Ascending aorta (tissue), 2 donors: ENCODE measurements at regions not wholly inside any gene's neighbourhood (a gene's known extent, or its start where the extent isn't known, plus 50 kb on each side); places are given as distances from the start of the nearest gene placed in this dataset.
A peak's percentile ranks its signal among the peaks of the same experiment; 100 is the strongest.

Source experiments
- DNase-seq, 2 donors: peaks; one replicate each; pipeline ENCODE4 v3.0.0-alpha.2; 2019; ENCODE audit warnings: low spot score in 2 of 2
- H3K27ac ChIP-seq, 2 donors: fragments of 200-600 bp; sonication (generic); one replicate each; pipeline ENCODE4 v1.5.1; 2016 to 2017; ENCODE audit warnings: mild to moderate bottlenecking in 1 of 2
- H3K27me3 ChIP-seq: fragments of 200-600 bp; sonication (generic); one replicate; pipeline ENCODE4 v1.5.1; 2017
- H3K36me3 ChIP-seq, 2 donors: fragments of 200-600 bp; sonication (generic); one replicate each; pipeline ENCODE4 v1.5.1; 2016
- H3K4me1 ChIP-seq, 2 donors: fragments of 200-600 bp; sonication (generic); one replicate each; pipeline ENCODE4 v1.5.1; 2016 to 2017; ENCODE audit warnings: mild to moderate bottlenecking in 1 of 2
- H3K4me3 ChIP-seq, 2 donors: fragments of 200-600 bp; sonication (generic); one replicate each; pipeline ENCODE4 v1.5.1; 2016 to 2017; ENCODE audit warnings: mild to moderate bottlenecking in 1 of 2
- H3K9me3 ChIP-seq, 2 donors: fragments of 200-600 bp; sonication (generic); one replicate each; pipeline ENCODE4 v1.5.1; 2016
- CTCF ChIP-seq, 3 experiments: fragments of 200-600 bp in 2 of 3; fragments of 450-650 bp in 1 of 3; sonication (generic) in 2 of 3; IDR thresholded peaks; one replicate each; pipeline ENCODE4 v1.5.1; 2016 to 2019; ENCODE audit warnings: antibody characterized with exemption in 3 of 3, mild to moderate bottlenecking in 1 of 3, moderate library complexity in 1 of 3
- intact Hi-C: fragments of 100-400 bp; cut with DNase I; formaldehyde crosslinking; loops from one replicate; pipeline ENCODE4 v1.15.1; 2023

- Histone ChIP-seq H3K4me3 (no peak overlapping the region), H3K27me3 (no peaks in the 10 kb centered on the region), H3K36me3 (no peaks in the 10 kb centered on the region), H3K4me1 (peaks cover 3 to 18% of the 10 kb centered on the region in 2 donors), H3K27ac (peak overlapping the region; percentile 81 to 86), H3K9me3 (no peaks in the 10 kb centered on the region)
- intact Hi-C loops, result loop anchor here (5.0 kb wide), 3 partner anchors 290 to 800 kb away; partner anchors contain the start of gene NR2F2
- no peak for TF ChIP-seq CTCF (IDR thresholded peaks at IDR 0.05)
- no peak for DNase-seq
Observed at GRCh38 chr15:95557226-95558046, 773.1 kb upstream of the NR2F2 start.

- no peak for TF ChIP-seq CTCF (IDR thresholded peaks at IDR 0.05)
- no peaks in the 10 kb centered on the region for H3K27me3 ChIP-seq
- intact Hi-C loops, result loop anchor here (5.0 kb wide), 3 partner anchors 291 to 799 kb away; partner anchors contain the start of gene NR2F2
- H3K36me3 ChIP-seq, result no peaks in the 10 kb centered on the region
- no peak for DNase-seq
- no peaks in the 10 kb centered on the region for H3K9me3 ChIP-seq
- no peak overlapping the region for H3K4me3 ChIP-seq
- H3K27ac ChIP-seq, result peak overlapping the region; percentile 81 to 86
- peaks cover 3 to 18% of the 10 kb centered on the region in 2 donors for H3K4me1 ChIP-seq
Observed at GRCh38 chr15:95558131-95558530, 772.4 kb upstream of the NR2F2 start.

- H3K4me3 ChIP-seq, result no peak overlapping the region
- intact Hi-C loops, result loop anchor here (5.0 kb wide), 3 partner anchors 292 to 798 kb away; partner anchors contain the start of gene NR2F2
- H3K9me3 ChIP-seq, result no peaks in the 10 kb centered on the region
- no peak for TF ChIP-seq CTCF (IDR thresholded peaks at IDR 0.05)
- peaks cover 3 to 18% of the 10 kb centered on the region in 2 donors for H3K4me1 ChIP-seq
- H3K27ac ChIP-seq, result peak overlapping the region; percentile 81 to 86
- no peaks in the 10 kb centered on the region for H3K36me3 ChIP-seq
- DNase-seq, result no peak
- H3K27me3 ChIP-seq, result no peaks in the 10 kb centered on the region
Observed at GRCh38 chr15:95558916-95559315, 771.6 kb upstream of the NR2F2 start.

GRCh38 chr15:95559875-95560394 is 770.6 kb upstream of the NR2F2 start:
- no peak overlapping the region for H3K27ac ChIP-seq
- H3K9me3 ChIP-seq, result no peaks in the 10 kb centered on the region
- peaks cover 3 to 18% of the 10 kb centered on the region in 2 donors for H3K4me1 ChIP-seq
- no peak for TF ChIP-seq CTCF (IDR thresholded peaks at IDR 0.05)
- no peak overlapping the region for H3K4me3 ChIP-seq
- DNase-seq, result no peak
- H3K36me3 ChIP-seq, result no peaks in the 10 kb centered on the region
- H3K27me3 ChIP-seq, result no peaks in the 10 kb centered on the region
- intact Hi-C loops, result loop anchor here (5.0 kb wide), 3 partner anchors 293 to 797 kb away; partner anchors contain the start of gene NR2F2

DNA sequence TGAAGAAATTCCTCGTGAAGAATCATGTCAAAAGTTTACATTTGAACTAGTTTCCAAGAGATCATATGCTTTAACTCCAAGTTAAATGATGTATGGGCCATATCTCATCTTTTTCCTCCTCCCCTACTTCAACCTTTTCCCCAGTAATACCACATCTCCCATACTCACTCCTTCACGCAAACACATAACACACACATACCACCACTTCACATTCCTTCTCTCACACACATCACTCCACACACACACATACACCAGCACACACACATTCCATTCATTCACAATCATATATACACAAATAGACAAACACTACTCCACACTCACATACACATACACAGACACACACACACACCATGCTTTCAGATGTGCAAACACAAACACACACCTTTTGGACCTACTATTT is 769.0 kb upstream of the NR2F2 start:
- Histone ChIP-seq H3K9me3 (no peaks in the 10 kb centered on the region), H3K4me1 (peaks cover 3 to 14% of the 10 kb centered on the region in 2 donors), H3K27ac (no peak overlapping the region), H3K4me3 (no peak overlapping the region), H3K36me3 (no peaks in the 10 kb centered on the region), H3K27me3 (no peaks in the 10 kb centered on the region)
- TF ChIP-seq CTCF (IDR thresholded peaks at IDR 0.05), result no peak
- intact Hi-C loops, result no loop called here
- DNase-seq, result no peak
